Omental fat pad (tissue), 3 donors: ENCODE measurements at regions not wholly inside any gene's neighbourhood (a gene's known extent, or its start where the extent isn't known, plus 50 kb on each side); places are given as distances from the start of the nearest gene placed in this dataset.

ENCODE experiments used
- ATAC-seq: fragments of 150-250 bp; one replicate; pipeline ENCODE4 v1.9.1; 2016; ENCODE audit warnings: mild to moderate bottlenecking, moderate library complexity; ENCODE audit not compliant: low FRiP score
- DNase-seq: peaks from one replicate; pipeline ENCODE4 v3.0.0-alpha.2; 2019; ENCODE audit warnings: low spot score
- TF ChIP-seq, protein P1 (sequence below), 3 donors: fragments of 450-650 bp; IDR thresholded peaks; one replicate each; pipeline ENCODE4 v1.5.1; 2016 to 2017; ENCODE audit warnings: antibody characterized with exemption in 3 of 3, mild to moderate bottlenecking in 3 of 3, moderate library complexity in 2 of 3

GRCh38 chr2:225226441-225226840 lies 173.1 kb upstream of the NYAP2 start:
- ATAC-seq (no peak), DNase-seq (no peak)
- TF ChIP-seq, protein P1, sequence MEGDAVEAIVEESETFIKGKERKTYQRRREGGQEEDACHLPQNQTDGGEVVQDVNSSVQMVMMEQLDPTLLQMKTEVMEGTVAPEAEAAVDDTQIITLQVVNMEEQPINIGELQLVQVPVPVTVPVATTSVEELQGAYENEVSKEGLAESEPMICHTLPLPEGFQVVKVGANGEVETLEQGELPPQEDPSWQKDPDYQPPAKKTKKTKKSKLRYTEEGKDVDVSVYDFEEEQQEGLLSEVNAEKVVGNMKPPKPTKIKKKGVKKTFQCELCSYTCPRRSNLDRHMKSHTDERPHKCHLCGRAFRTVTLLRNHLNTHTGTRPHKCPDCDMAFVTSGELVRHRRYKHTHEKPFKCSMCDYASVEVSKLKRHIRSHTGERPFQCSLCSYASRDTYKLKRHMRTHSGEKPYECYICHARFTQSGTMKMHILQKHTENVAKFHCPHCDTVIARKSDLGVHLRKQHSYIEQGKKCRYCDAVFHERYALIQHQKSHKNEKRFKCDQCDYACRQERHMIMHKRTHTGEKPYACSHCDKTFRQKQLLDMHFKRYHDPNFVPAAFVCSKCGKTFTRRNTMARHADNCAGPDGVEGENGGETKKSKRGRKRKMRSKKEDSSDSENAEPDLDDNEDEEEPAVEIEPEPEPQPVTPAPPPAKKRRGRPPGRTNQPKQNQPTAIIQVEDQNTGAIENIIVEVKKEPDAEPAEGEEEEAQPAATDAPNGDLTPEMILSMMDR (IDR thresholded peaks at IDR 0.05): no peak

GRCh38 chr2:225223301-225223700 lies 176.2 kb upstream of the NYAP2 start:
- no peak for ATAC-seq
- DNase-seq: no peak
- TF ChIP-seq, protein P1 (IDR thresholded peaks at IDR 0.05): no peak

GRCh38 chr2:225207471-225207870 lies 165.2 kb upstream of the DOCK10 start:
- DNase-seq (no peak), ATAC-seq (no peak)
- TF ChIP-seq, protein P1 (IDR thresholded peaks at IDR 0.05): no peak

GRCh38 chr2:225207043-225207442 lies 164.8 kb upstream of the DOCK10 start:
- ATAC-seq: no peak
- TF ChIP-seq, protein P1 (IDR thresholded peaks at IDR 0.05): no peak

DNA sequence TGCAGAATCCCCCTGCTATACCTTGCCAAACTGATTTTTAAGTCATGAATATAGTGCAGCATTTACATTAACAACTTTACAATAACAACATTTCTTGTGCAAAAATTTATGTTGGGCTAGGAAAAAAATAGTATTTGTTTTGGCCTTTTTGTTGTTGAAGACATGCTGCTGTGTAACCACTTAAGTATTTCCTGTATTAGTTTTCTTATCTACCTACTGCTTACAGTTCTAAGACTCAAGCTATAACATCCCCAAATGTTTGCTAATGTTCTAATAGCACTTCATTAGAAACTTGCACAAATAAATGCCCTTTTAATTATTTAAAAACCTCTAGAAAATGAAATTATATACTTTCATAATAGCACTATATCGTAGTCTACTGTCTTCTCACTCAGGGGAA lies 154.3 kb upstream of the DOCK10 start:
- ATAC-seq (no peak), DNase-seq (no peak)
- TF ChIP-seq, protein P1 (IDR thresholded peaks at IDR 0.05): no peak

More at GRCh38 chr2:225207043-225207442, 164.8 kb upstream of the DOCK10 start:
- DNase-seq: no peak

DNA sequence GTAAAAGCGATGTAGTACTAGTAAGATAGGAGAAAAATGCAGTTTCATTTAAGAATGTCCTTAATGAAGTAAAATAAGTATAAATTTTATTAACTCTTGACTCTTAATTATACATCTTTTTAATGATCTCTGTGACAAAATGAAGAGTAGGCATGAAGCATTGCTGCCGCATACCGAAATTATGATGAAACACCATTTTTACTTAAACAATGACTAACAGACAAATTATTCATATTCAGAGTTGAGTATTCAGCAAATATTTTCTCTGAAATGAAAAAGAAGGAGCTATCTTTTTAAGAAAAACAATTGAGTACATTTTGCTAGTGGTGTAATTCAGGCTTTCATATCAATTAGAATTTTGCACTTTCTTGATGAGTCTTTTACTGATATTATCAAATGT lies 150.6 kb upstream of the DOCK10 start:
- TF ChIP-seq, protein P1 (IDR thresholded peaks at IDR 0.05): no peak
- DNase-seq (no peak), ATAC-seq (no peak)

GRCh38 chr2:225190987-225191386 lies 148.7 kb upstream of the DOCK10 start:
- TF ChIP-seq, protein P1 (IDR thresholded peaks at IDR 0.05): no peak
- ATAC-seq (no peak), DNase-seq (no peak)
